BLaER1 (cell line): ENCODE measurements at regions not wholly inside any gene's neighbourhood (a gene's known extent, or its start where the extent isn't known, plus 50 kb on each side); places are given as distances from the start of the nearest gene placed in this dataset.
"Not testable (repeated sequence)": the region's sequence is repeated elsewhere in the genome, so short reads cannot be mapped to it uniquely, and the experiment has no call there.

Experiments
- H3K27ac ChIP-seq: shearing (Covaris generic); formaldehyde crosslinking; 2 replicates; pipeline ENCODE4 v1.8.1; 2022
- H3K27me3 ChIP-seq: shearing (Covaris generic); formaldehyde crosslinking; 2 replicates; pipeline ENCODE4 v1.8.1; 2022
- H3K36me3 ChIP-seq: shearing (Covaris generic); formaldehyde crosslinking; 2 replicates; pipeline ENCODE4 v1.8.1; 2022
- H3K4me1 ChIP-seq: shearing (Covaris generic); formaldehyde crosslinking; 2 replicates; pipeline ENCODE4 v1.8.1; 2022
- H3K4me2 ChIP-seq: shearing (Covaris generic); formaldehyde crosslinking; 2 replicates; pipeline ENCODE4 v1.8.1; 2022
- H3K4me3 ChIP-seq: shearing (Covaris generic); formaldehyde crosslinking; 2 replicates; pipeline ENCODE4 v1.8.1; 2022
- H3K9ac ChIP-seq: shearing (Covaris generic); formaldehyde crosslinking; 2 replicates; pipeline ENCODE4 v1.8.1; 2022
- H3K9me3 ChIP-seq: shearing (Covaris generic); formaldehyde crosslinking; 2 replicates; pipeline ENCODE4 v1.8.1; 2022
- H4K20me1 ChIP-seq: shearing (Covaris generic); formaldehyde crosslinking; 2 replicates; pipeline ENCODE4 v1.8.1; 2022
- Cebpa-rat ChIP-seq: shearing (Covaris generic); IDR thresholded peaks from 2 replicates; pipeline ENCODE4 v1.8.1; 2022

- Histone ChIP-seq H3K27ac (no peak overlapping the region), H3K9ac (no peak overlapping the region), H4K20me1 (no peaks in the 10 kb centered on the region), H3K27me3 (no peaks in the 10 kb centered on the region), H3K4me3 (no peak overlapping the region), H3K36me3 (no peaks in the 10 kb centered on the region), H3K4me2 (no peak overlapping the region), H3K4me1 (no peaks in the 10 kb centered on the region), H3K9me3 (no peaks in the 10 kb centered on the region)
- TF ChIP-seq Cebpa-rat, result no peak
Measured at GRCh38 chr20:22834651-22835256, 200.4 kb upstream of the SSTR4 start.

DNA sequence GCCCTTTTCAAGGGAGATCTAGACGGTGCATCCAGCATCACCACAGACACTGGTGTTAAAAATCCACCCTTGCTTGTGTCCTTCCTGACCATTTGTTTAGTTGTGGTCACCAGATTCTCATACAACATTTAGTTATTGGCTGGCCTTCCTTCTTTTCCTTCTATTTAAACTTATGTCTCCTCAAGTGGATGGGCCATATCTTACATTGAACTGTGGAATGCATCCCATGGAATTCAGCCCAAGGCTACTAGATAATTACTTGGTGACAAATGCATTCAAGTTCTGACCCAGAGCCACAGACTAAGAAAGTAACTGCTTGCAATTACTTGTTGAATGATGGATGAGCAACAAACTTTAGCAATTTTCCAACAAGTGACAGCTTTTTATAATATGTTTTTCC lies 198.9 kb upstream of the SSTR4 start:
- no peaks in the 10 kb centered on the region for H4K20me1 ChIP-seq
- no peak overlapping the region for H3K27ac ChIP-seq
- H3K4me3 ChIP-seq, result no peak overlapping the region
- H3K4me1 ChIP-seq, result no peaks in the 10 kb centered on the region
- no peak overlapping the region for H3K4me2 ChIP-seq
- H3K27me3 ChIP-seq, result no peaks in the 10 kb centered on the region
- no peaks in the 10 kb centered on the region for H3K36me3 ChIP-seq
- H3K9me3 ChIP-seq, result no peaks in the 10 kb centered on the region
- H3K9ac ChIP-seq, result no peak overlapping the region
- no peak for TF ChIP-seq Cebpa-rat

- Histone ChIP-seq H3K4me3 (no peak overlapping the region), H3K9ac (no peak overlapping the region), H3K4me2 (no peak overlapping the region), H3K27ac (no peak overlapping the region), H3K36me3 (no peaks in the 10 kb centered on the region), H3K4me1 (no peaks in the 10 kb centered on the region), H3K9me3 (no peaks in the 10 kb centered on the region), H4K20me1 (no peaks in the 10 kb centered on the region), H3K27me3 (no peaks in the 10 kb centered on the region)
- no peak for TF ChIP-seq Cebpa-rat
Measured at GRCh38 chr20:22836877-22837276, 198.2 kb upstream of the SSTR4 start.

DNA sequence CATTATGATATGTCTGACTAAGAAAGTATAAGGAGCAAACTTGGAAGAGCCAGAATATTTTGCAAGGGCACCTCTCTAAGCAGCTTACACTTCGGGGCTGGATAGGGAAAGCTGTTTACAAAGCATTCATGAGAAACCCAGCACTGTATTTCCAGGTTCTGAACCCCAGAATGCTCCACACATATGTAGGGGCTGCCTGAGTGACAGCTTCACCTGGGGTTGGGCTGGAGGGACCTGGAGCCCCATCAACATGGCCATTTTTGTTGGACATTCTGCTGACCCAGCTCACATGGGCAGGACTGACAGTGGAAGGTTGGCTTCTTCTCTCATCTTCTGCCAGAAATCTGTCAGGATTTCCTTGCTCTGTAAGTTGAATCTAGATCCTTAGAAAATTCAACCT lies 197.1 kb upstream of the SSTR4 start:
- TF ChIP-seq Cebpa-rat, result no peak
- Histone ChIP-seq H3K4me3 (no peak overlapping the region), H3K9ac (no peak overlapping the region), H3K4me2 (no peak overlapping the region), H4K20me1 (no peaks in the 10 kb centered on the region), H3K27ac (no peak overlapping the region), H3K27me3 (no peaks in the 10 kb centered on the region), H3K9me3 (no peaks in the 10 kb centered on the region), H3K36me3 (no peaks in the 10 kb centered on the region), H3K4me1 (no peaks in the 10 kb centered on the region)

- H3K9me3 ChIP-seq, result no peaks in the 10 kb centered on the region
- no peaks in the 10 kb centered on the region for H3K4me1 ChIP-seq
- no peak for TF ChIP-seq Cebpa-rat
- H3K27ac ChIP-seq, result no peak overlapping the region
- H3K36me3 ChIP-seq, result no peaks in the 10 kb centered on the region
- no peak overlapping the region for H3K9ac ChIP-seq
- H4K20me1 ChIP-seq, result no peaks in the 10 kb centered on the region
- H3K27me3 ChIP-seq, result no peaks in the 10 kb centered on the region
- no peak overlapping the region for H3K4me2 ChIP-seq
- H3K4me3 ChIP-seq, result no peak overlapping the region
Measured at GRCh38 chr20:22841846-22842245, 193.3 kb upstream of the SSTR4 start.

DNA sequence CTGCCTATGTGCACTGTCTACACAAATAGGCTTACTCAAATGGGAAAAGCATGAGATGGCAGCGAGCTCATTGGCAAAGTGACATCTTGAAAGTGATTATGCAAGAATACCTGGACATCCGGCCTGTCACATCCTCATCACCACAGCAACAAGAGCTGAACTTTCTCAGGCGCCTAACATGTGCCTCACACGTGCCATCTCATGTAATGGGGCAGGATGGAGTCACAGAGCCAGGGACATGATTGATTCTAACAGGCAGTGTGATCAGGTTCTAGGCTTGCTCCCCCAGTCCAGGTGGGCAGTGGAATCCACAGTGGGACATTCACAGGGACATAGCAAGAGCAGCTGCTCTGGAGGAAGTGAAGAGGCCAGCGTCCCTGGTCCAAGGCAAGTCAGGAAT lies 192.3 kb upstream of the SSTR4 start:
- no peaks in the 10 kb centered on the region for H3K36me3 ChIP-seq
- H3K9me3 ChIP-seq, result no peaks in the 10 kb centered on the region
- no peak overlapping the region for H3K27ac ChIP-seq
- H3K4me1 ChIP-seq, result no peaks in the 10 kb centered on the region
- no peak overlapping the region for H3K9ac ChIP-seq
- TF ChIP-seq Cebpa-rat, result no peak
- no peaks in the 10 kb centered on the region for H4K20me1 ChIP-seq
- H3K4me2 ChIP-seq, result no peak overlapping the region
- H3K4me3 ChIP-seq, result no peak overlapping the region
- no peaks in the 10 kb centered on the region for H3K27me3 ChIP-seq

GRCh38 chr20:22844959-22845358 lies 190.2 kb upstream of the SSTR4 start:
- peaks cover 5% of the 10 kb centered on the region; the same call in 1 of the 2 replicates for H3K9me3 ChIP-seq
- H3K9ac ChIP-seq, result no peak overlapping the region
- TF ChIP-seq Cebpa-rat, result no peak

DNA sequence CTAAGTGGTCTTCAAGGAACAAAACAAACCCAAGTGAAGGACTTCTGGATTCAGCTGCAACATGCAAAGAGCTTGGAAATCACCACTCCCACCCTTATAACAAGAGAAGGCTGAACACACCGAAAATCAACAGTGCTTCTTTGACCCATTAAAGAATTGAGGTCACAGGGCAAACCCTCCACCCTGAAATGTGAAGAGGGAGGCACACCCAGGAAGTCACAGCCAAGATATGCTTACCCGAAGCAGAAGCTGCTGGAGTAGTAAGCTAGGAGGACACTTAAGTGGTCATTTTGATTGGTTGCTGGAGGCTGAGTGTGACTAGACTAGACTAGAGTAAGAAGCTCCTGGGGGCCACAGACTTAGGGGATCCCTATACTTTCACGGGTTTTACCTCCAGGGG lies 188.2 kb upstream of the SSTR4 start:
- no peaks in the 10 kb centered on the region for H4K20me1 ChIP-seq
- no peaks in the 10 kb centered on the region for H3K27me3 ChIP-seq
- H3K9ac ChIP-seq, result no peak overlapping the region
- no peak overlapping the region for H3K27ac ChIP-seq
- no peak overlapping the region for H3K4me2 ChIP-seq
- no peak overlapping the region for H3K4me3 ChIP-seq
- no peak for TF ChIP-seq Cebpa-rat
- peaks cover 5% of the 10 kb centered on the region; the same call in 1 of the 2 replicates for H3K9me3 ChIP-seq
- no peaks in the 10 kb centered on the region for H3K36me3 ChIP-seq
- H3K4me1 ChIP-seq, result no peaks in the 10 kb centered on the region

More at GRCh38 chr20:22844959-22845358, 190.2 kb upstream of the SSTR4 start:
- no peak overlapping the region for H3K4me3 ChIP-seq
- no peaks in the 10 kb centered on the region for H4K20me1 ChIP-seq
- no peaks in the 10 kb centered on the region for H3K36me3 ChIP-seq
- no peaks in the 10 kb centered on the region for H3K27me3 ChIP-seq
- H3K4me2 ChIP-seq, result no peak overlapping the region
- no peaks in the 10 kb centered on the region for H3K4me1 ChIP-seq
- no peak overlapping the region for H3K27ac ChIP-seq

DNA sequence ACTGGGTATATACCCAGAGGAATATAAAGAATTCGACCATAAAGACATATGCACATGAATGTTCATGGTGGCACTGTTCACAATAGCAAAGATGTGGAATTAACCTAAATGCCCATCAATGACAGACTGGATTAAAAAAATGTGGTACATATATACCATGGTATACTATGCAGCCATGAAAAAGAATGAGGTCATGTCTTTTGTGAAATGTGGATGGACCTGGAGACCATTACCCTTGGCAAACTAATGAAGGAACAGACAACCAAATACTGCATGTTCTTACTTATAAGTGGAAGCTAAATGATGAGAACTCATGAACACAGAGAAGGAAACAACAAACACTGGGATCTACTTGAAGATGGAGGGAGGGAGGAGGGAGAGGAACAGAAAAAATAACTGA lies 186.7 kb upstream of the SSTR4 start:
- no peak overlapping the region for H3K27ac ChIP-seq
- H3K4me2 ChIP-seq, result no peak overlapping the region
- no peak overlapping the region for H3K4me3 ChIP-seq
- no peaks in the 10 kb centered on the region for H4K20me1 ChIP-seq
- peaks cover 5% of the 10 kb centered on the region; the same call in 1 of the 2 replicates for H3K9me3 ChIP-seq
- no peaks in the 10 kb centered on the region for H3K36me3 ChIP-seq
- no peaks in the 10 kb centered on the region for H3K4me1 ChIP-seq
- H3K27me3 ChIP-seq, result no peaks in the 10 kb centered on the region
- TF ChIP-seq Cebpa-rat, result no peak
- no peak overlapping the region for H3K9ac ChIP-seq

GRCh38 chr20:22851679-22852346 lies 183.3 kb upstream of the SSTR4 start:
- not testable (repeated sequence) for H3K9ac ChIP-seq, H3K27ac ChIP-seq, H3K27me3 ChIP-seq, H3K4me2 ChIP-seq, H3K4me1 ChIP-seq, H3K4me3 ChIP-seq, H3K36me3 ChIP-seq, H4K20me1 ChIP-seq
- peaks cover 15% of the 10 kb centered on the region; the same call in 1 of the 2 replicates for H3K9me3 ChIP-seq
